ENCODE measurements at regions not wholly inside any gene's neighbourhood (a gene's known extent, or its start where the extent isn't known, plus 50 kb on each side); places are given as distances from the start of the nearest gene placed in this dataset.
"Not testable (repeated sequence)": the region's sequence is repeated elsewhere in the genome, so short reads cannot be mapped to it uniquely, and the experiment has no call there.

DNA sequence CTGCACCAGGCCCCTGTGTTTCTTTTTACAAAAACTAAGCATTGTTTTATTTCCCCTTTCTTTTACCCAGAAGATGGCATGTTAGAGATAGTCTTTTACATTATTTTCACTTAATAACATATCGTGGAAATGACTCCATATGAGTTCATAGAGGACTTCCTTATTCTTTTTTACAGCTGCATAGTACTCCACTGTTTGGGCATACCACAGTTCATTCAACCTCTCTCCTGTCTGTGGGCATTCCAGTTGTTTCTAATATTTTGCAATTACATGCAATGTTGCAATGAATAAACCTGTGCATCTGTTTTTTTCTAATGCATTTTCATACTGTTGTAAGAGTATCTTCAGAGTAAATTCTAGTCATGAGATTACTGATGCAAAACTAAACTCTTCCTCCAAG, 173.2 kb upstream of the ZNF469 start:
- not testable (repeated sequence) for TF ChIP-seq EZH2phosphoT487, EZH2 (IDR thresholded peaks at IDR 0.05)
- TF ChIP-seq, protein P1, sequence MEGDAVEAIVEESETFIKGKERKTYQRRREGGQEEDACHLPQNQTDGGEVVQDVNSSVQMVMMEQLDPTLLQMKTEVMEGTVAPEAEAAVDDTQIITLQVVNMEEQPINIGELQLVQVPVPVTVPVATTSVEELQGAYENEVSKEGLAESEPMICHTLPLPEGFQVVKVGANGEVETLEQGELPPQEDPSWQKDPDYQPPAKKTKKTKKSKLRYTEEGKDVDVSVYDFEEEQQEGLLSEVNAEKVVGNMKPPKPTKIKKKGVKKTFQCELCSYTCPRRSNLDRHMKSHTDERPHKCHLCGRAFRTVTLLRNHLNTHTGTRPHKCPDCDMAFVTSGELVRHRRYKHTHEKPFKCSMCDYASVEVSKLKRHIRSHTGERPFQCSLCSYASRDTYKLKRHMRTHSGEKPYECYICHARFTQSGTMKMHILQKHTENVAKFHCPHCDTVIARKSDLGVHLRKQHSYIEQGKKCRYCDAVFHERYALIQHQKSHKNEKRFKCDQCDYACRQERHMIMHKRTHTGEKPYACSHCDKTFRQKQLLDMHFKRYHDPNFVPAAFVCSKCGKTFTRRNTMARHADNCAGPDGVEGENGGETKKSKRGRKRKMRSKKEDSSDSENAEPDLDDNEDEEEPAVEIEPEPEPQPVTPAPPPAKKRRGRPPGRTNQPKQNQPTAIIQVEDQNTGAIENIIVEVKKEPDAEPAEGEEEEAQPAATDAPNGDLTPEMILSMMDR (IDR thresholded peaks at IDR 0.05), result not testable (repeated sequence)
